BJ (cell line): ENCODE measurements at regions not wholly inside any gene's neighbourhood (a gene's known extent, or its start where the extent isn't known, plus 50 kb on each side); places are given as distances from the start of the nearest gene placed in this dataset.

Experiments
- CTCF ChIA-PET: fragments of 350-600 bp; formaldehyde crosslinking; extraction: SDS; loops from one replicate; lab custom pipeline; 2021; ENCODE audit warnings: antibody characterized with exemption, inconsistent platforms; lab: Yijun Ruan, JAX
- POLR2A ChIA-PET: fragments of 300-600 bp; sonication (Branson Sonifier 250); formaldehyde crosslinking; extraction: SDS; loops from one replicate; lab custom pipeline; 2021; ENCODE audit warnings: antibody characterized with exemption; lab: Charles Lee
- DNase-seq: peaks from one replicate; pipeline ENCODE4 v3.0.0-alpha.2; 2011; ENCODE audit warnings: low read depth
- H3K27me3 ChIP-seq: 2 replicates; pipeline ENCODE4 v1.6.0; 2011; ENCODE audit warnings: low read length; ENCODE audit not compliant: control insufficient read depth, insufficient read depth
- H3K36me3 ChIP-seq: 2 replicates; pipeline ENCODE4 v1.5.1; 2011; ENCODE audit warnings: low read length; ENCODE audit not compliant: control insufficient read depth, insufficient read depth
- H3K4me3 ChIP-seq: 2 replicates; pipeline ENCODE4 v1.5.1; 2011; ENCODE audit warnings: low read depth, mild to moderate bottlenecking, control low read depth, low read length
- CTCF ChIP-seq: IDR thresholded peaks from 2 replicates; pipeline ENCODE4 v1.5.1; 2011; ENCODE audit warnings: low read depth, mild to moderate bottlenecking, control low read depth, inconsistent platforms, low read length, moderate library complexity; ENCODE audit not compliant: insufficient read depth

- ChIA-PET CTCF (interaction anchor here (1.2 kb wide), 1 partner anchor 249 kb away, joined by 3 read pairs; no protein-coding TSS in a partner anchor), POLR2A (no interaction called here)
- no peak for TF ChIP-seq CTCF
- Histone ChIP-seq H3K36me3 (no peaks in the 10 kb centered on the region), H3K27me3 (no peaks in the 10 kb centered on the region; the same call in 1 of the 2 replicates), H3K4me3 (no peak overlapping the region)
- no peak for DNase-seq
Observed at GRCh38 chr2:8101614-8102277, 580.1 kb upstream of the ID2 start.

GRCh38 chr2:8102470-8102869, 579.4 kb upstream of the ID2 start:
- Histone ChIP-seq H3K36me3 (no peaks in the 10 kb centered on the region), H3K27me3 (no peaks in the 10 kb centered on the region; the same call in 1 of the 2 replicates), H3K4me3 (no peak overlapping the region)
- no peak for DNase-seq
- ChIA-PET CTCF (no interaction called here), POLR2A (no interaction called here)
- no peak for TF ChIP-seq CTCF

- CTCF ChIA-PET, result no interaction called here
- Histone ChIP-seq H3K4me3 (no peak overlapping the region), H3K36me3 (no peaks in the 10 kb centered on the region), H3K27me3 (no peaks in the 10 kb centered on the region; the same call in 1 of the 2 replicates)
- POLR2A ChIA-PET, result no interaction called here
- no peak for DNase-seq
- TF ChIP-seq CTCF, result no peak
Observed at GRCh38 chr2:8103085-8103708, 578.7 kb upstream of the ID2 start.

- no peak for DNase-seq
- ChIA-PET POLR2A (no interaction called here), CTCF (no interaction called here)
- no peaks in the 10 kb centered on the region; the same call in 1 of the 2 replicates for H3K27me3 ChIP-seq
- TF ChIP-seq CTCF, result no peak
- no peaks in the 10 kb centered on the region for H3K36me3 ChIP-seq
- H3K4me3 ChIP-seq, result no peak overlapping the region
Observed at GRCh38 chr2:8107150-8107549, 574.7 kb upstream of the ID2 start.

- TF ChIP-seq CTCF, result no peak
Observed at GRCh38 chr2:8107621-8108378, 574.1 kb upstream of the ID2 start.

More at GRCh38 chr2:8107621-8108378, 574.1 kb upstream of the ID2 start:
- Histone ChIP-seq H3K36me3 (no peaks in the 10 kb centered on the region), H3K4me3 (no peak overlapping the region), H3K27me3 (no peaks in the 10 kb centered on the region; the same call in 1 of the 2 replicates)
- no peak for DNase-seq
- ChIA-PET CTCF (no interaction called here), POLR2A (no interaction called here)
